RWPE1 (cell line): ENCODE measurements at regions not wholly inside any gene's neighbourhood (a gene's known extent, or its start where the extent isn't known, plus 50 kb on each side); places are given as distances from the start of the nearest gene placed in this dataset.

Experiments used
- CTCF ChIA-PET: fragments of 350-600 bp; sonication (Branson Sonifier 250); formaldehyde crosslinking; extraction: SDS; loops from one replicate; lab custom pipeline; 2021; lab: Yijun Ruan, JAX
- POLR2A ChIA-PET: fragments of 400-600 bp; formaldehyde crosslinking; extraction: SDS; loops from one replicate; lab custom pipeline; 2020; ENCODE audit warnings: antibody characterized with exemption; ENCODE audit not compliant: low non-redundant PET; lab: Yijun Ruan, JAX
- DNase-seq: peaks from one replicate; pipeline ENCODE4 v3.0.0; 2012; ENCODE audit warnings: low spot score
- H3K27ac ChIP-seq: fragments of 450-650 bp; 2 replicates; pipeline ENCODE4 v1.5.1; 2017
- CTCF ChIP-seq: fragments of 450-650 bp; conservative IDR thresholded peaks from 2 replicates; pipeline ENCODE4 v1.5.1; 2017; ENCODE audit warnings: low read depth, mild to moderate bottlenecking

- POLR2A ChIA-PET, result no interaction called here
- H3K27ac ChIP-seq, result no peak overlapping the region
- CTCF ChIA-PET, result interaction anchor here (0.6 kb wide), 2 partner anchors 49 to 1129 kb away, joined by 3 read pairs; no protein-coding TSS in a partner anchor
- TF ChIP-seq CTCF, result no peak
- DNase-seq, result no peak
Observed at GRCh38 chr14:98137131-98138025, 1134.6 kb downstream of the BCL11B start.

GRCh38 chr14:98138666-98139065 lies 1133.3 kb downstream of the BCL11B start:
- POLR2A ChIA-PET, result no interaction called here
- H3K27ac ChIP-seq, result no peak overlapping the region
- CTCF ChIA-PET, result no interaction called here
- DNase-seq, result no peak
- TF ChIP-seq CTCF, result no peak

GRCh38 chr14:98140862-98141530 lies 1131.0 kb downstream of the BCL11B start:
- ChIA-PET CTCF (interaction anchor here (0.6 kb wide), 1 partner anchor 51 kb away, joined by 3 read pairs; no protein-coding TSS in a partner anchor), POLR2A (no interaction called here)
- H3K27ac ChIP-seq, result no peak overlapping the region
- DNase-seq, result no peak
- TF ChIP-seq CTCF, result no peak

GRCh38 chr14:98143566-98143965 lies 1128.4 kb downstream of the BCL11B start:
- ChIA-PET POLR2A (no interaction called here), CTCF (no interaction called here)
- TF ChIP-seq CTCF, result no peak
- H3K27ac ChIP-seq, result no peak overlapping the region
- DNase-seq, result no peak

- peak overlapping the region; percentile 58 for H3K27ac ChIP-seq
- POLR2A ChIA-PET, result no interaction called here
- CTCF ChIA-PET, result interaction anchor here (0.8 kb wide), 1 partner anchor 1158 kb away, joined by 3 read pairs; no protein-coding TSS in a partner anchor
- peak; percentile 15 for DNase-seq
- no peak for TF ChIP-seq CTCF
Observed at GRCh38 chr14:98144964-98145363, 1127.0 kb downstream of the BCL11B start.

GRCh38 chr14:98146416-98146815 lies 1125.6 kb downstream of the BCL11B start:
- CTCF ChIA-PET, result no interaction called here
- DNase-seq, result no peak
- no peak overlapping the region for H3K27ac ChIP-seq
- POLR2A ChIA-PET, result no interaction called here
- no peak for TF ChIP-seq CTCF
